K562 (cell line): ENCODE measurements at regions not wholly inside any gene's neighbourhood (a gene's known extent, or its start where the extent isn't known, plus 50 kb on each side); places are given as distances from the start of the nearest gene placed in this dataset.

Experiments
- CCNT2 ChIP-seq: IDR thresholded peaks from 2 replicates; pipeline ENCODE4 v1.6.1; 2011; ENCODE audit warnings: borderline replicate concordance, low read depth, mild to moderate bottlenecking, moderate library complexity, mixed read lengths, low read length; ENCODE audit not compliant: insufficient read length; ENCODE audit errors: extremely low read depth
- DMBX1 ChIP-seq: fragments of 250-450 bp; sonication (Bioruptor Pico); IDR thresholded peaks from 2 replicates; pipeline ENCODE4 v1.8.0; 2022; ENCODE audit warnings: inconsistent platforms, mild to moderate bottlenecking, moderate library complexity, borderline replicate concordance
- HNRNPUL1 ChIP-seq: fragments of 200-400 bp; formaldehyde crosslinking; IDR thresholded peaks from 2 replicates; pipeline ENCODE4 v1.6.1; 2017; ENCODE audit warnings: low read length
- KDM5B ChIP-seq: fragments of 200-600 bp; sonication (generic); IDR thresholded peaks from 2 replicates; pipeline ENCODE4 v1.6.1; 2012; ENCODE audit warnings: low read depth, mild to moderate bottlenecking, moderate library complexity, low read length, control low read depth, inconsistent platforms; ENCODE audit not compliant: insufficient replicate concordance
- LEF1 ChIP-seq: fragments of 450-650 bp; IDR thresholded peaks from 2 replicates; pipeline ENCODE4 v1.6.1; 2016; ENCODE audit warnings: mild to moderate bottlenecking
- POLR2B ChIP-seq: fragments of 450-650 bp; IDR thresholded peaks from 2 replicates; pipeline ENCODE4 v1.6.1; 2018; ENCODE audit warnings: low read depth; ENCODE audit not compliant: partially characterized antibody
- PTRF ChIP-seq: fragments of 450-650 bp; IDR thresholded peaks from 2 replicates; pipeline ENCODE4 v1.6.1; 2016; ENCODE audit warnings: mild to moderate bottlenecking, missing genetic modification characterization, missing compliant biosample characterization
- SP2 ChIP-seq: IDR thresholded peaks from 2 replicates; pipeline ENCODE4 v1.6.1; 2011; ENCODE audit warnings: mild to moderate bottlenecking, low read depth, low read length, moderate library complexity; ENCODE audit not compliant: poor library complexity, severe bottlenecking; ENCODE audit errors: extremely low read depth
- TAF7 ChIP-seq: fragments of 450-650 bp; IDR thresholded peaks from 2 replicates; pipeline ENCODE4 v1.6.1; 2016; ENCODE audit warnings: missing genetic modification characterization, missing compliant biosample characterization
- ZNF445 ChIP-seq: fragments of 250-450 bp; sonication (Bioruptor Pico); IDR thresholded peaks from 2 replicates; pipeline ENCODE4 v1.4.0; 2020; ENCODE audit warnings: low read depth, mild to moderate bottlenecking, moderate library complexity
- TF ChIP-seq, protein P1 (sequence below): fragments of 450-650 bp; IDR thresholded peaks from 2 replicates; pipeline ENCODE4 v1.6.1; 2016; ENCODE audit warnings: low read depth
- TF ChIP-seq, protein P2 (sequence below): fragments of 250-450 bp; sonication (Bioruptor Pico); IDR thresholded peaks from 2 replicates; pipeline ENCODE4 v1.5.0; 2022; ENCODE audit warnings: mild to moderate bottlenecking
- TF ChIP-seq, protein P3 (sequence below): sonication (generic); formaldehyde crosslinking; IDR thresholded peaks from 2 replicates; pipeline ENCODE4 v1.5.0; 2020; ENCODE audit warnings: missing genetic modification reagents
- TF ChIP-seq, protein P4 (sequence below): fragments of 450-650 bp; IDR thresholded peaks from 2 replicates; pipeline ENCODE4 v1.6.1; 2014; ENCODE audit warnings: low read depth, mild to moderate bottlenecking, moderate library complexity, borderline replicate concordance
- TF ChIP-seq, protein P5 (sequence below): fragments of 250-450 bp; sonication (Bioruptor Pico); IDR thresholded peaks from 2 replicates; pipeline ENCODE4 v1.6.1; 2021; ENCODE audit warnings: mild to moderate bottlenecking

DNA sequence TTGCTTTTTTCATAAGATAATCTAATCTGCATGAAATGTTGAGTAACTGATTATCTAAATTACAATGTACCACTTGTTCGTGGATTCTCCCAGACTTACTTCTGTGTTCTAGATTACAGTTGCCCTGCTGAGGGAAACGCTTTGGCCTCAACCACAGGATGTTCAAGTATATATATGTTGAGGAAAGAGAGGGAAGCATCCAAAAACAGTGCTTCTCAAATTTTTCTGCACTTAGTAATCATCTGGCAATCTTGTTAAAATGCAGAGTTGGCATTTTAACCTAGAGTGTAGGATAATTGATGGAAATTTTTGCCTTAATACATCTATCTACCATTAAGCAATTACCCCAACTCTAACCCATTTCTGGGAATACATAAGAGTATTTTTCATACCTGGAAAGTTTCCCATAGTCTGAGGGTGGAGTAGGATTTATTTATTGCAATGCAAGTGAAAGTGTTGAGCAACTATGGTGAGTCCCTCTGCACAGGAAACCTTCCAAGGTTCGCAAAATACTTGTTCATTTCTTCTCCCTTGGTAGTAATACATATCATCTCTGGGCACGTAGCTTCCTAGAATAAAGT is 59.6 kb upstream of the C1GALT1 start (continued):
- TF ChIP-seq, protein P1, sequence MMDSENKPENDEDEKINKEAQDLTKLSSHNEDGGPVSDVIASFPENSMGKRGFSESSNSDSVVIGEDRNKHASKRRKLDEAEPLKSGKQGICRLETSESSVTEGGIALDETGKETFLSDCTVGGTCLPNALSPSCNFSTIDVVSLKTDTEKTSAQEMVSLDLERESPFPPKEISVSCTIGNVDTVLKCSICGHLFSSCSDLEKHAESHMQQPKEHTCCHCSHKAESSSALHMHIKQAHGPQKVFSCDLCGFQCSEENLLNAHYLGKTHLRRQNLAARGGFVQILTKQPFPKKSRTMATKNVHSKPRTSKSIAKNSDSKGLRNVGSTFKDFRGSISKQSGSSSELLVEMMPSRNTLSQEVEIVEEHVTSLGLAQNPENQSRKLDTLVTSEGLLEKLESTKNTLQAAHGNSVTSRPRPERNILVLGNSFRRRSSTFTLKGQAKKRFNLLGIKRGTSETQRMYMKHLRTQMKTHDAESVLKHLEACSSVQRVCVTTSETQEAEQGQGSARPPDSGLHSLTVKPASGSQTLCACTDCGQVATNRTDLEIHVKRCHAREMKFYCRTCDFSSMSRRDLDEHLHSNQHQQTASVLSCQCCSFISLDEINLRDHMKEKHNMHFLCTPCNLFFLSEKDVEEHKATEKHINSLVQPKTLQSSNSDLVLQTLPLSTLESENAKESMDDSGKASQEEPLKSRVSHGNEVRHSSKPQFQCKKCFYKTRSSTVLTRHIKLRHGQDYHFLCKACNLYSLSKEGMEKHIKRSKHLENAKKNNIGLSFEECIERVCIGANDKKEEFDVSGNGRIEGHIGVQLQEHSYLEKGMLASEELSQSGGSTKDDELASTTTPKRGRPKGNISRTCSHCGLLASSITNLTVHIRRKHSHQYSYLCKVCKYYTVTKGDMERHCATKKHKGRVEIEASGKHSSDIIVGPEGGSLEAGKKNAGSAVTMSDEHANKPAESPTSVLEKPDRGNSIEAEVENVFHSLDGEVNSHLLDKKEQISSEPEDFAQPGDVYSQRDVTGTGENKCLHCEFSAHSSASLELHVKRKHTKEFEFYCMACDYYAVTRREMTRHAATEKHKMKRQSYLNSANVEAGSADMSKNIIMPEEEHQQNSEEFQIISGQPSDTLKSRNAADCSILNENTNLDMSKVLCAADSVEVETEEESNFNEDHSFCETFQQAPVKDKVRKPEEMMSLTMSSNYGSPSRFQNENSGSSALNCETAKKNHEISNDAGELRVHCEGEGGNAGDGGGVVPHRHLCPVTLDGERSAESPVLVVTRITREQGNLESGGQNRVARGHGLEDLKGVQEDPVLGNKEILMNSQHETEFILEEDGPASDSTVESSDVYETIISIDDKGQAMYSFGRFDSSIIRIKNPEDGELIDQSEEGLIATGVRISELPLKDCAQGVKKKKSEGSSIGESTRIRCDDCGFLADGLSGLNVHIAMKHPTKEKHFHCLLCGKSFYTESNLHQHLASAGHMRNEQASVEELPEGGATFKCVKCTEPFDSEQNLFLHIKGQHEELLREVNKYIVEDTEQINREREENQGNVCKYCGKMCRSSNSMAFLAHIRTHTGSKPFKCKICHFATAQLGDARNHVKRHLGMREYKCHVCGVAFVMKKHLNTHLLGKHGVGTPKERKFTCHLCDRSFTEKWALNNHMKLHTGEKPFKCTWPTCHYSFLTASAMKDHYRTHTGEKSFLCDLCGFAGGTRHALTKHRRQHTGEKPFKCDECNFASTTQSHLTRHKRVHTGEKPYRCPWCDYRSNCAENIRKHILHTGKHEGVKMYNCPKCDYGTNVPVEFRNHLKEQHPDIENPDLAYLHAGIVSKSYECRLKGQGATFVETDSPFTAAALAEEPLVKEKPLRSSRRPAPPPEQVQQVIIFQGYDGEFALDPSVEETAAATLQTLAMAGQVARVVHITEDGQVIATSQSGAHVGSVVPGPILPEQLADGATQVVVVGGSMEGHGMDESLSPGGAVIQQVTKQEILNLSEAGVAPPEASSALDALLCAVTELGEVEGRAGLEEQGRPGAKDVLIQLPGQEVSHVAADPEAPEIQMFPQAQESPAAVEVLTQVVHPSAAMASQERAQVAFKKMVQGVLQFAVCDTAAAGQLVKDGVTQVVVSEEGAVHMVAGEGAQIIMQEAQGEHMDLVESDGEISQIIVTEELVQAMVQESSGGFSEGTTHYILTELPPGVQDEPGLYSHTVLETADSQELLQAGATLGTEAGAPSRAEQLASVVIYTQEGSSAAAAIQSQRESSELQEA: no peak
- TF ChIP-seq, protein P2, sequence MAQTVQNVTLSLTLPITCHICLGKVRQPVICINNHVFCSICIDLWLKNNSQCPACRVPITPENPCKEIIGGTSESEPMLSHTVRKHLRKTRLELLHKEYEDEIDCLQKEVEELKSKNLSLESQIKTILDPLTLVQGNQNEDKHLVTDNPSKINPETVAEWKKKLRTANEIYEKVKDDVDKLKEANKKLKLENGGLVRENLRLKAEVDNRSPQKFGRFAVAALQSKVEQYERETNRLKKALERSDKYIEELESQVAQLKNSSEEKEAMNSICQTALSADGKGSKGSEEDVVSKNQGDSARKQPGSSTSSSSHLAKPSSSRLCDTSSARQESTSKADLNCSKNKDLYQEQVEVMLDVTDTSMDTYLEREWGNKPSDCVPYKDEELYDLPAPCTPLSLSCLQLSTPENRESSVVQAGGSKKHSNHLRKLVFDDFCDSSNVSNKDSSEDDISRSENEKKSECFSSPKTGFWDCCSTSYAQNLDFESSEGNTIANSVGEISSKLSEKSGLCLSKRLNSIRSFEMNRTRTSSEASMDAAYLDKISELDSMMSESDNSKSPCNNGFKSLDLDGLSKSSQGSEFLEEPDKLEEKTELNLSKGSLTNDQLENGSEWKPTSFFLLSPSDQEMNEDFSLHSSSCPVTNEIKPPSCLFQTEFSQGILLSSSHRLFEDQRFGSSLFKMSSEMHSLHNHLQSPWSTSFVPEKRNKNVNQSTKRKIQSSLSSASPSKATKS (CRISPR knock-in tag): no peak
- TF ChIP-seq PTRF (tag) (no peak), POLR2B (no peak), DMBX1 (CRISPR knock-in tag) (no peak), CCNT2 (no peak), HNRNPUL1 (no peak), LEF1 (no peak), ZNF445 (CRISPR knock-in tag) (no peak), SP2 (no peak), KDM5B (no peak), TAF7 (no peak)
- TF ChIP-seq, protein P3, sequence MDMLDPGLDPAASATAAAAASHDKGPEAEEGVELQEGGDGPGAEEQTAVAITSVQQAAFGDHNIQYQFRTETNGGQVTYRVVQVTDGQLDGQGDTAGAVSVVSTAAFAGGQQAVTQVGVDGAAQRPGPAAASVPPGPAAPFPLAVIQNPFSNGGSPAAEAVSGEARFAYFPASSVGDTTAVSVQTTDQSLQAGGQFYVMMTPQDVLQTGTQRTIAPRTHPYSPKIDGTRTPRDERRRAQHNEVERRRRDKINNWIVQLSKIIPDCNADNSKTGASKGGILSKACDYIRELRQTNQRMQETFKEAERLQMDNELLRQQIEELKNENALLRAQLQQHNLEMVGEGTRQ (CRISPR knock-in tag): no peak
- TF ChIP-seq, protein P4, sequence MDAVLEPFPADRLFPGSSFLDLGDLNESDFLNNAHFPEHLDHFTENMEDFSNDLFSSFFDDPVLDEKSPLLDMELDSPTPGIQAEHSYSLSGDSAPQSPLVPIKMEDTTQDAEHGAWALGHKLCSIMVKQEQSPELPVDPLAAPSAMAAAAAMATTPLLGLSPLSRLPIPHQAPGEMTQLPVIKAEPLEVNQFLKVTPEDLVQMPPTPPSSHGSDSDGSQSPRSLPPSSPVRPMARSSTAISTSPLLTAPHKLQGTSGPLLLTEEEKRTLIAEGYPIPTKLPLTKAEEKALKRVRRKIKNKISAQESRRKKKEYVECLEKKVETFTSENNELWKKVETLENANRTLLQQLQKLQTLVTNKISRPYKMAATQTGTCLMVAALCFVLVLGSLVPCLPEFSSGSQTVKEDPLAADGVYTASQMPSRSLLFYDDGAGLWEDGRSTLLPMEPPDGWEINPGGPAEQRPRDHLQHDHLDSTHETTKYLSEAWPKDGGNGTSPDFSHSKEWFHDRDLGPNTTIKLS: no peak
- TF ChIP-seq, protein P5, sequence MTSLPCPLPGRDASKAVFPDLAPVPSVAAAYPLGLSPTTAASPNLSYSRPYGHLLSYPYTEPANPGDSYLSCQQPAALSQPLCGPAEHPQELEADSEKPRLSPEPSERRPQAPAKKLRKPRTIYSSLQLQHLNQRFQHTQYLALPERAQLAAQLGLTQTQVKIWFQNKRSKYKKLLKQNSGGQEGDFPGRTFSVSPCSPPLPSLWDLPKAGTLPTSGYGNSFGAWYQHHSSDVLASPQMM: no peak
